HG02759 (cell line): ENCODE measurements at regions not wholly inside any gene's neighbourhood (a gene's known extent, or its start where the extent isn't known, plus 50 kb on each side); places are given as distances from the start of the nearest gene placed in this dataset.

Experiments used
- ATAC-seq: cut with Tn5 transposase; IDR thresholded peaks from one replicate; pipeline ENCODE4 v1.9.1; 2021; ENCODE audit warnings: mild to moderate bottlenecking, moderate library complexity; ENCODE audit not compliant: unreplicated experiment

DNA sequence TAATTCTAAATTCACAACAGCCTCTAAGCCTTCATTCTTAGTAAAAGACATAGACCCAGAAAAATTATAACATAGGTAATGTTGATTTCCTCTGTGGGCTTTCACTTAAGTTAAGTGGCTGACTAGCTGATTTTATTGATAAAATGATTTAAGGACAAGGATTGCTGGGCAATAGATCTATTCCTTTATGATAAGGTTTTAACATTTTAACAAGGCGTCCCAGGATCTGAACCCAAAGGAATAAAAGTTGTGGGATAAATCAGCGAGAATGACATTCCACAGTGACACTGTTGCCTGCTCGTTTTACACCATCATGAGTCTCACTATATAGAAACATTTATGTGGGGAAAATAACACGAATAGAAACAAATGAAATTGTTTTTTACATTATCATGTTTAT, 1151.0 kb downstream of the ZPLD1 start:
- ATAC-seq = no peak

DNA sequence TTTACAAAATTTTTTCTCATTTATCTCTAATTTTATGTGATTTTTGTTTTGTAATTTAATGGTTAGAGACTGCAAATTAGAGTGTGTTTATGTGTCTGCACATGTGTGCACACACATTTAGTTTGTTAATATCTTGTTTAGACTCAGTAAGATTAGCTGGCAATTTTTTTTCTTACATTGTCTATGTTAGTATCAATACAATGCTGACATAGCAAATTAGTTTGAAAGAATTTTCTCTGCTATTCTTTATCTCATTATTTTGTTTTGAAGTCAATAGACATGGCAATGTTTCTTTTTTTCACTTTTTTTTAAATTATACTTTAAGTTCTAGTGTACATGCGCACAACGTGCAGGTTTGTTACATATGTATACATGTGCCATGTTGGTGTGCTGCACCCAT, 1155.0 kb downstream of the ZPLD1 start:
- no peak for ATAC-seq

DNA sequence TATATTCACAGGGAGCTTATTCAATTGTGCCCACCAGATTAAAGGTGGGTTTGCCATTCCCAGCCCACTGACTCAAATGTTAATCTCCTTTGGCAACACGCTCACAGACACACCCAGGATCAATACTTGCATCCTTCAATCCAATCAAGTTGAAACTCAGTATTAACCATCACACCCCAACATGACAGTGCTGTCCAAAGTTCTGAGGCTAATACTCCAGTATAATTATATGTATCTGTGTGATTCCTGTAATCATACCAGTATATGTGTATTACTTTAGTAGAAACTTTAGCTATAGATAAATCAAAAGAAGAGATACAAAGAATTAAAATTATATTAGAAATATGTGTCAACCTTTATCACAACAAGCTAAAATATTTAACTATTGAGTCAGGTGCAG, 1166.0 kb downstream of the ZPLD1 start:
- ATAC-seq = no peak

DNA sequence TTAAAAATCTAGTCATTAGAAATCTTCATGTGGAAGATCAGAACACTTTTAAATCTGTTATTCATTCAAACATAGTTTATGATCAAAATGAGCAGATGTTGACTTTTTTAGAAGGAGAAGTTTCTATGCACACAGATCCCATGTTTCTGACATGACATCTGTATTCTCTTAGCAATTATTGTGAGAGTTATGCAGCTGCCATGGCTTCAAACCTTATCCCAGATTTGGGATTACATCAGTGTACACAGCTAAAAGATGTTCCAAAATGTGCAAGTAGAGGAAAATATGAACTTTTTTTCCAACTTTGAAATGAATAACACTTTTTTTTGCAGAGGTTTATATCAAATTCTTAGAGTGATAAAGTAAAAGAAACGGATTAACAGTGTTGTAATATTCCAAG, 1166.9 kb downstream of the ZPLD1 start:
- ATAC-seq = no peak

DNA sequence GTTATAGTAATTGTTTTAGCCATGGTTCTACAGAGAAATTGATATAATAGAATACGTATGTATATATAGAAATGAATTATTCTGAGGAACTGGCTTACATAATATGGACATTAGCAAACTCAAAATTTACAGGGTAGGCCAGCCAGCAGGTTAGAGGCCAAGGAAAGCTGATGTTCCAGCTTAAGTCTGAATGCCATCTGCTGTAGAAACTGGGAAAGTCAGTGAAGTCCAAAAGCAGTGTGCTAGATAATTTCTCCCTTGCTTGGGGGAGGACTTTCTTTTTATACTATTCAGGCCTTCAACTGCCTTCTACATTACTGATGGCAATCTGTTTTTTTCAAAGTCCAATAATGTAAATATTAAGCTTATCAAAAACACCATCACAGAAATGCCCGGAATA, 1174.7 kb downstream of the ZPLD1 start:
- ATAC-seq = no peak

DNA sequence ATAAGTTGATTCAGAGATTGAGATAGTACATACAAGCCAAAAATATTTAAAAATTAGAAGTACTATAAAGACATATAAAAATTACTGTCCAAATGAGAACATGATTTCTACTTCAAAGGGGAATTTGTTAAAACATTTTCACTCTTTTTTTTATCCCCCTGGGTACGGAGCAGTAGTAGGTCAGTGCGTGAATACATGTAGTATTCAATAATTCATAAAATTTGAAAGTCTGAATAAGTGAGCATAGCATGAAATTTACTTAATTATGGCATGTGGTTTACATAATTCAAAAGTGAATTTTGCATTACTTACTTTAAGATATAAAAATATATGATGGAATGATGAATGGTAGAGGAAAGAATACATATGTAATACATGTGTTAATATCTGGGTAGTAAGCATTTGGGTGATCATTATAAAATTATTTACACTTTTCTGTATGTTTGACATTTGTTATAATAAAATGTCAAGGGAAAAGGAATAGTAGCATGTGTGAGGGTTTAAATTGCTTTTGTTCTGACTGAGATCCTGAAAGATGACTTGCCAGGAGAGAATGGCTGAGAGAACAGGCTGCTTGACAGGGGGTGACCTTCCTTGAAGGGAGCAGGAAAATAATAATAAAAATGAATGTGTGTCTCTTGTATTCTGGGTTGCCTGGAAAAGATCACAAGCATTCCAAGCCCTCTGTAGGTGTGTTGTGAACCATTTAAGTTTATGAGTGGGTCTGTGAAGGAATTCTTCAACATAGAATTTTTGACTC, 1178.8 kb downstream of the ZPLD1 start:
- no peak for ATAC-seq

DNA sequence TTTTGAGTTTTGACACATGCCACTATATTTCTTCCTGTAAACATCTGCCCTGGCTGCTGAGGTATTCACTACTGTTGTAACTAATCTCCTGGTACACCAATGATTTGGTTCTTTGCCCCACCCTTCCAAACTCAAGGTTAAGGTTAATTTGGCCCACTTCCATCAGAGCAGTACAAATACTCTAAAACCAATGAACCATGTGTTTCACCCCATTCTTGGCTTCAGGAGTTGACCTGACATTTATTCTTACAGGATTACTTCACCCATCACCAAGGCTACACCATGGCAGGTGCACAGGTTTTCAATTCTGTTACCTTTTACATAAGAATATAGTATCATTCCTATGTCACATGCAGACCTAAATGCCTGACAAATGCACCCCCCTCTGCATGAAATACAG, 1179.9 kb downstream of the ZPLD1 start:
- no peak for ATAC-seq

DNA sequence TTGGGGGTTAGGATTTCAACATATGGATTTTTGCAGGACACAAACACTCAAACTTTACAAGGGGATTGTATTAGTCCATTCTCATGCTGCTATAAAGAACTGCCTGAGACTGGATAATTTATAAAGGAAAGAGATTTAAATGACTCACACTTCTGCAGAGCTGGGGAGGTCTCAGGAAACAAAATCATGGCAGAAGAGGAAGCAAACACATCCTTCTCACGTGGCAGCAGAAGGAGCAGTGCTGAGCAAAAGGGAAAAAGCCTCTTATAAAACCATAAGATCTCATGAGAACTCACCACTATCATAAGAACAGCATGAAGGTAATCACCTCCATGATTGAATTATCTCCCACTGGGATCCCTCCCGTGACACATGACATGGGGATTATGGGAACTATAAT, 1183.1 kb downstream of the ZPLD1 start:
- no peak for ATAC-seq

DNA sequence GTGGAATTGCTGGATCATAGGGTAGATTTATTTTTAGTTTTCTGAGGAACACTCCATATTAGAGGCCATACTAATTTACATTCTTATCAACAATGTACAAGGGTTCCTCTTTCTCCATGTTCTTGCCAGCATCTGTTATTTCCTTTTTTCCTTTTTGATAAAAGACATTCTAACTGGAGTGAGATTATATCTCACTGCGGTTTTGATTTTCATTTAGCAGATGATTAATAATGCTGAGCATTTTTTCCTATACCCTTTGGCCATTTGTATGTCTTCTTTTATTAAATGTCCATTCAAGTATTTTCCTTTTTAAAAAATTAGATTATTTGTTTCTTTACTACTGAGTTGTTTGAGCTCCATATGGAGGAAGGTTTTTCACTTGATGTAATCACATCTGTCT, 1189.5 kb downstream of the ZPLD1 start:
- no peak for ATAC-seq

DNA sequence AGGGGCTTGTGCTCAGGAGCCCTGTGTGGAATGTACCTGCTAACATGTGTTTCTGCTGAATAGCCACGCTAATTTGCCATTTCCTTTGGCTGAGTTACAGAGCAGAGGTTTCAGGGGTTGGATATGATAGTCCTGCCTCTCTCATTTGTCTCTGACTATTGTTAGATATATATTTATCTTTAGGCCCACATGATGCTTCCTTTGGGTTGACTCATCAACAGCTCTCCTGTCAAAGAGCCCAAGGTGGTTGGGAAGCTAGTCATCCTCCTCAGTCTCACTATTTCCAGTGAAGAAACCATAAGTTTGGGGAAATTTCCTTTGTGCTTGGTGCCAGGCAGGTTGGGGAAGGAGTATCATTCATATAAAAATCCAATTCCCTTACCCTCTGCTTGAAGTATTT, 1194.6 kb downstream of the ZPLD1 start:
- no peak for ATAC-seq

DNA sequence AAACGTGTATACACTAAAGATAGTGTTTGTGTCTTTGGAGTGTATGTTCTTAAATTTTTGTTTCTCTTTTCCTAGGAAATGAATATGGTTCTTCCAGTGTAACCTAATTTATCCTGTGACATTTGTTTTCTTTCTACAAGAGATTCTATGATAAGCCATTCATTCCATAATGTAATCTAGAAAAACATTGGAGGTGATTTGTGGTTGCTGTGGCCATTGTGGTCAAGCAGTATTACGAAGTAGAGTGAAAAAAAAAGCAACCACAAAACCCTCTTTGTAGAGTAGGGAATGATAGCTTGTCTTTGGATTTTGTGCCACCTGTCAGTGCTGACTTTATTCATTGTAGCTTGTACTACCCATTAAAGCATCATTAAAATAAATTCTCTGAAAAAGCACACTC, 1209.6 kb downstream of the ZPLD1 start:
- no peak for ATAC-seq

DNA sequence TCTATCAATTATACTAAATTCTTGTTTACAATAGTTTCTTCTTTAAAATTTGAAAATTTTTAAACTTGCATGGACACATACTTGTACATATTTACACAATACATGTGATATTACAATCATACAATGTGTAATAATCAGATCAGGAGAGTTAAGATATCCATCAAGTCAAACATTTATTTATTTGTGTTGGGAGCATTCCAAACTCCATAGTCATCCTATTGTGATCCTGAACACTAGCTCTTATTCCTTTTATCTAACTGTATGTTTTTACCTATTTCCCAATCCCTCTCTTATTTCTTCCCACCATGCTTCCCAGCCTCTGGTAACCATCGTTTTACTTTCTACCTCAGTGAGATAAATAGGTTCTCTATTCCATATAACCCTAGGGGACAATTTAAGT, 1219.2 kb downstream of the ZPLD1 start:
- ATAC-seq = no peak

DNA sequence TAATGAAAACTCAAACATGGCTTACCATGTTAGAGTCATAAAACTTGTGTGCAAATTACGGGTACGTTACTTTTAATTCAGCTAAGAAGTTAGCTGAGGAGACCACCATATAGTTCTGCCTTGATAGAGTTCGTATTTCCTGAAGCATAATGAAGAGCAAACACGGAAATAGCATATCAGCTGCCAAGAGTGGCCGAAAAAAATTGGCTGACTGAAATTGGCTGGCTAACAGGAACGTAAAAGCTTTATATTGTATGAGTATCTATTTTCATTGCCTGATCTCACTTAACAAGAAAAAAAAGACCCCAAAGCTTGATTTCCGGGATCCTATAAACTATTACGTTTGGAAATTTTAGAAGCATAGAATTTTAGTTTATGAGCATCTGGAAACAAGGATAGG, 1222.9 kb downstream of the ZPLD1 start:
- no peak for ATAC-seq

DNA sequence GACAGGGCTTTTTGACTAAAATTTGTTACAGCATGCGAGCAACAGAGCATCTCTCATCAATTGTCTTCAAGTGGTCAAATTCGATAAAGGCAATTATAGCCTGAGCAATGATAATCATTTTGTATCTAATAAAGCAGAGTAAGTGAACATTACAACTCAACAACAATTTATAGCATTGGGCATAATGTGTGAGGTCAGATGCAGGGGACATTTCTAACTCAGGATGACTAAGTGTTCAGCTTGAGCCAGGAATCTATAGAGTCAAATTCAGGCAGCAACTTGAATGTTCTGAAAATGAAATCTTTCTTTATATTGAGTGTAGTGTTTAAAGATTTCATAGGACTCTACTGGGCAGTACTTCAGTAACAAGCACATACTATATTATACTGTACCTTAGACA, 1226.0 kb downstream of the ZPLD1 start:
- ATAC-seq = no peak

DNA sequence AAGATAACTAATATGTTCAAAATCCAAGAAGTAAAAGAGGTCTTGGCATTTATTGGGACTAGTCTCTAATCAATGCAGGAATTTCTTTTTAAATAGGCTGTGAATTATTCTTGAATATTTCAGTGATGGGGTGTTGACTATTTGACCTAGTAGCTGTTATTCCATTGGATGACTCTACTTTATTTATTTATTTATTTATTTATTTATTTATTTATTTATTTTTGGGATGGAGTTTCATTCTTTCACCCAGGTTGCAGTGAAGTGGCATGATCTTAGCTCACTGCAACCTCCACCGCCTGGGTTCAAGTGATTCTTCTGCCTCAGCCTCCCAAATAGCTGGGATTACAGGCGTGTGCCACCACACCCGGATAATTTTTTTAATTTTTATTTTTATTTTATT, 1227.8 kb downstream of the ZPLD1 start:
- ATAC-seq = no peak

DNA sequence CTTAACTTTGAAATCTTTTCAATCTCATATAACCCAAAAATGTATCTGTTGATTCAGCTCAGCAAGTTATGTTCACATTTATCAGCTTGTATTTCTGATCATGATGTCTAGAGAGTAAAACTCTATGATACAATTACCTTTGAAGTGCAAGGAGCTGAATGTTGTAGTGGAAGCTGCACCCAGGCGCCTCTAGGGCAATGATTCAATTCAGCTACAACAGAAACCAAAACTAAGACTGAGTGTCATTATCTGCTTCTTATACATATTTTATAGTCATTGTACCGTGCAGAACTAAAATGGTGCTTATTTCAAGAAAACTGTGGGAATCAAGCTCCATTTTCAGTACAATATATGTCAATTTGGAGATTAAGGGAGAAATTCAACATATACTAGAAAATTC, 1237.5 kb downstream of the ZPLD1 start:
- no peak for ATAC-seq

DNA sequence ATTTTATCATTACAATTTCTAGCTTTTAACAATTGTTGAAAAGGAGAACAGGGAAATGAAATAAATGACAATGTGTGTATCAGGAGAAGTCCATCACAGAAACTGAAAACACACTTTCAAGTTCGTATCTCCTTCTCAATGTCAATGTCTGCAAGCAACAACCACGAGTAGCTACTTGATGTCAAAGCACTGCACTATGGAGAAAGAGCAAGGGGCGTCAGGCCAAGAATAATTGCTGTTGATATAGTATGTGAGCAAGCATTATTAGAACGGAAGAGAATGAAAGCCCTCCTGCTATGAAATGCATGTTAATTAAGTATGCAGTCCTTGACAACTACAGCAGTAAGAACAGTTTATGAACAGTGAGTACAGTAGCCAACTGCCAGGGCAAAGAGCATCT, 1250.1 kb downstream of the ZPLD1 start:
- ATAC-seq = no peak

DNA sequence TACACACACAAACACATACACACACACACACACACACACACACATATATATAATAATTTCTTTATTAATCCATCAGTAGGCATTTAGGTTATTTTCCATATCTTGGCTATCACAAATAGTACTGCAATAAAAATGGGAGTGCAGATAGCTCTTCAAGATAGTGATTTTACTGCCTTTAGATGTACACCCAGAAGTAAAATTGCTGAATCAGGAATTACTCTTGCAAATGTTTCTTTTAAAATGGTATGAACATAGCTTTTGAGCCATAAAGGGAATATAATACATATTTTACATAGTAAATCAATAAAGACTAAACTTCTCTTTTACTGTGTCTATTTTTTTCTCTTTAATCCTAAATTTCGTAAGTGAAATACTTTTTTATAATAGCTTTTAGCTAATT, 1251.1 kb downstream of the ZPLD1 start:
- ATAC-seq = no peak

DNA sequence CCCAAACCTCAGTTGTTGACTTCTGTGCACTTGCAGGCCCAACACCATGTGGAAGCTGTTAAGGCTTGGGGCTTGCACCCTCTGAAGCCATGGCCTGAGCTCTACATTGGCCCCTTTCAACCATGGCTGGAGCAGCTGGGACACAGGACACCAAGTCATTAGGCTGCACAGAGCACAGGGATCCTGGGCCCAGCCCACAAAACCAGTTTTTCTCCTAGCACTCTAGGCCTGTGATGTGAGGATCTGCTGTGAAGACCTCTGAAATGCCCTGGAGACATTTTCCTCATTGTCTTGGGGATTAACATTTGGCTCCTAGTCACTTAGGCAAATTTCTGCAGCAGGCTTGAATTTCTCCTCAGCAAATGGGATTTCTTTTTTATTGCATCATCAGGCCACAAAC, 1255.7 kb downstream of the ZPLD1 start:
- no peak for ATAC-seq

DNA sequence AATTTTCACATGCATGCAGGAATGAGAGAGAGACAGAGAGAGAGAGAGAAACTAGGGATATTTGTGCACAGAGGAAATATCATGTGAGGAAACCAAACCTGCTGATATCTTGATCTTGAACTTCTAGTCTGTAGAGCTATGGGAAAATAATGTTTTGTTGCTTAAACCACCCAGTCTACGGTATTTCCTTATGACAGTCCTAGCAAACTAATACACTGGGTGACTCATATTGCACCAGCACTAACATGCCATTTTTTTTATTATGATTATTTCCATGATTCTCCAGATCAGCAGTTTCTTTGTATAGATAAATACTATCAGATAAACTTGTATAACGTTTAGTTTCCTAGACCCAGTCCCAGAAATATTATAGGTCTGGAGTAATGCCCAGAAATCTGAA, 1259.0 kb downstream of the ZPLD1 start:
- no peak for ATAC-seq

DNA sequence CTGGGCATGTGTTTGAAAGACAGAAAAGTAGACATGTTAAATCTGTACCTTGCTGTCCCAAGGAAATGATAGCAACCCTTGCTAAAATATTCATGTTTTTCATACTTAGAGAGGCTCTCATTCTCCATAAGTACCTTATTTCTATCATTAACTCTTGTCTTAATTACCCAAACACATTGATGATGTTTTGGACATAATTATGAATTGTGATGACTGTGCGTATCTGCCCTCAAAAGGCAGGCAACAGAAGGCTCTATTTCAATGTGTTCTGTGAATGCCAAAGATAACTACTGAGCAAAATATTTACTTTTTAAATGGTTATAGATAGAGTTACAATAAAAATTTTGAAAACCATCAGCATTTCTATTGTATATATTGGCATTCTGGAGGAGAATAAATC, 1263.8 kb downstream of the ZPLD1 start:
- ATAC-seq = no peak

DNA sequence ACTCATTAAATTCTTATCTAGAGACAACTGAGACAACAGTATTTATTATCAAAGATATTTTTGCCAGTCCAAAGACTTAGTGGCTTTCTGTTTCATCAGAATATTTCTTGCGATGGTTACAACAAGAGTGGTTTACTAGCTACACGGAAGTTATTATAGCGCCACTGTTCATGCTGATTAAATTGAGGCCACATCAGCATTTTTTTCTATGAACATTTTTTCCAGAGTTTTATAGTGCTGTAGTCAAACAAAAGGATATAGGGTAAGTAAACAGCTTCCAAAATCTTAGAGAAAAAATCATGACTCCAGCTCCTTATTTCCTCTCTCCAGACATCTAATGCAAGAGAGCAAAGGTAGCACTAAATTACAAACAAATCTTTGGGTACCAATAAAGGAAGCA, 1264.4 kb downstream of the ZPLD1 start:
- ATAC-seq = no peak

DNA sequence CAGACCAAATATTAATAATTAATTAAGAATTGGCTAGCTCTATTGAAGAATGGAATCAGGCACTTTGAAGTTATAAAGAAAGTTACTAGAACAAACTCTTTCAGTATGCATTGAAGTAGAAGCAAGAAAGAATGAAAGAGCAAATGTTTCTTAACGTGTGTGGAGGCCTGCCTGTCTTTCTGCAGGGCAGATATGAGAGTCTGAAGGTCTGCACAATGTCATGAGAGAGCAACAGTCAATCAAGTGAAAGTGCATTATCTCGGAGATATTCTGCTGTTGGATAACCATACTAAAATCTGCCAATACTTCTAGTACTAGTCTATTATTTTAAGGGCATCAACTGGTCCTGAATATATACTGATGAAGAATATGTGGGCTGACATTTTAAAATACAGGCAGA, 1270.8 kb downstream of the ZPLD1 start:
- no peak for ATAC-seq
